Neural progenitor cell (in vitro differentiated cells): ENCODE measurements at regions not wholly inside any gene's neighbourhood (a gene's known extent, or its start where the extent isn't known, plus 50 kb on each side); places are given as distances from the start of the nearest gene placed in this dataset.

Source experiments
- DNase-seq: peaks from one replicate; pipeline ENCODE4 v3.0.0-alpha.2; 2016; ENCODE audit warnings: low spot score
- H2AFZ ChIP-seq: fragments of 200-600 bp; sonication (generic); replicated peaks from 2 replicates; pipeline ENCODE4 v1.6.1; 2016; ENCODE audit warnings: antibody characterized with exemption
- H3F3A ChIP-seq: fragments of 200-600 bp; sonication (generic); 2 replicates; pipeline ENCODE4 v1.6.1; 2016; ENCODE audit warnings: antibody characterized with exemption, low read depth
- H3K27ac ChIP-seq: fragments of 200-600 bp; sonication (generic); 2 replicates; pipeline ENCODE4 v1.5.1; 2016; ENCODE audit warnings: mild to moderate bottlenecking
- H3K27me3 ChIP-seq: fragments of 200-600 bp; sonication (generic); 2 replicates; pipeline ENCODE4 v1.6.1; 2016; ENCODE audit warnings: mild to moderate bottlenecking, moderate library complexity
- H3K36me3 ChIP-seq: fragments of 200-600 bp; sonication (generic); 2 replicates; pipeline ENCODE4 v1.5.1; 2016
- H3K4me1 ChIP-seq: fragments of 200-600 bp; sonication (generic); 2 replicates; pipeline ENCODE4 v1.6.1; 2016; ENCODE audit warnings: mixed run types
- H3K4me2 ChIP-seq: fragments of 200-600 bp; sonication (generic); 2 replicates; pipeline ENCODE4 v1.6.1; 2016
- H3K4me3 ChIP-seq: fragments of 200-600 bp; sonication (generic); 2 replicates; pipeline ENCODE4 v1.5.1; 2016
- H3K79me2 ChIP-seq: fragments of 200-600 bp; sonication (generic); 2 replicates; pipeline ENCODE4 v1.6.1; 2016; ENCODE audit warnings: low read depth
- H3K9ac ChIP-seq: fragments of 200-600 bp; sonication (generic); 2 replicates; pipeline ENCODE4 v1.6.1; 2016
- H3K9me3 ChIP-seq: fragments of 200-600 bp; sonication (generic); 2 replicates; pipeline ENCODE4 v1.5.1; 2016; ENCODE audit warnings: low read depth
- H4K20me1 ChIP-seq: fragments of 200-600 bp; sonication (generic); 2 replicates; pipeline ENCODE4 v1.6.1; 2016; ENCODE audit warnings: low read depth
- H3K27ac Mint-ChIP-seq: 3 replicates; pipeline ENCODE4 v1.8.0; 2021; ENCODE audit warnings: mixed read lengths
- H3K27me3 Mint-ChIP-seq: 2 replicates; pipeline ENCODE4 v1.8.0; 2022; ENCODE audit warnings: low read depth, mild to moderate bottlenecking, inconsistent platforms, moderate library complexity, mixed read lengths; ENCODE audit not compliant: insufficient read depth
- H3K36me3 Mint-ChIP-seq: 3 replicates; pipeline ENCODE4 v1.8.0; 2021; ENCODE audit warnings: mixed read lengths
- H3K4me1 Mint-ChIP-seq: 3 replicates; pipeline ENCODE4 v1.8.0; 2021; ENCODE audit warnings: mixed read lengths
- H3K4me3 Mint-ChIP-seq: 3 replicates; pipeline ENCODE4 v1.8.0; 2021; ENCODE audit warnings: mild to moderate bottlenecking, moderate library complexity, mixed read lengths
- H3K9me3 Mint-ChIP-seq: 3 replicates; pipeline ENCODE4 v1.8.0; 2020; ENCODE audit warnings: mixed read lengths
- CTCF ChIP-seq: fragments of 200-600 bp; sonication (generic); IDR thresholded peaks from 2 replicates; pipeline ENCODE4 v1.5.1; 2017; ENCODE audit warnings: antibody characterized with exemption, mild to moderate bottlenecking
- EZH2 ChIP-seq: fragments of 200-600 bp; sonication (generic); IDR thresholded peaks from 2 replicates; pipeline ENCODE4 v1.6.1; 2017; ENCODE audit warnings: antibody characterized with exemption, mild to moderate bottlenecking, moderate library complexity
- EZH2phosphoT487 ChIP-seq: fragments of 200-600 bp; sonication (generic); IDR thresholded peaks from 2 replicates; pipeline ENCODE4 v1.6.1; 2017; ENCODE audit warnings: antibody characterized with exemption

GRCh38 chr5:88536146-88536545 lies 267.5 kb upstream of the TMEM161B start:
- Mint-ChIP-seq H3K27ac (no peak overlapping the region), H3K4me3 (no peak overlapping the region), H3K4me1 (peaks cover 31% of the 10 kb centered on the region), H3K9me3 (no peaks in the 10 kb centered on the region), H3K27me3 (peaks cover 2% of the 10 kb centered on the region), H3K36me3 (no peaks in the 10 kb centered on the region)
- no peaks in the 10 kb centered on the region for H3K27me3 ChIP-seq
- H3K9me3 ChIP-seq, result no peaks in the 10 kb centered on the region
- H3K4me1 ChIP-seq, result peaks cover 33% of the 10 kb centered on the region
- no peak overlapping the region for H3K4me2 ChIP-seq
- no peak overlapping the region for H3K9ac ChIP-seq
- no peaks in the 10 kb centered on the region for H3K79me2 ChIP-seq
- no peak for TF ChIP-seq CTCF
- no peak for TF ChIP-seq EZH2
- TF ChIP-seq EZH2phosphoT487, result no peak
- no peak overlapping the region for H3K27ac ChIP-seq
- H2AFZ ChIP-seq, result no peak overlapping the region
- no peaks in the 10 kb centered on the region for H3K36me3 ChIP-seq
- H4K20me1 ChIP-seq, result no peaks in the 10 kb centered on the region
- no peak overlapping the region for H3K4me3 ChIP-seq
- no peak for DNase-seq
- peaks cover 18% of the 10 kb centered on the region for H3F3A ChIP-seq

DNA sequence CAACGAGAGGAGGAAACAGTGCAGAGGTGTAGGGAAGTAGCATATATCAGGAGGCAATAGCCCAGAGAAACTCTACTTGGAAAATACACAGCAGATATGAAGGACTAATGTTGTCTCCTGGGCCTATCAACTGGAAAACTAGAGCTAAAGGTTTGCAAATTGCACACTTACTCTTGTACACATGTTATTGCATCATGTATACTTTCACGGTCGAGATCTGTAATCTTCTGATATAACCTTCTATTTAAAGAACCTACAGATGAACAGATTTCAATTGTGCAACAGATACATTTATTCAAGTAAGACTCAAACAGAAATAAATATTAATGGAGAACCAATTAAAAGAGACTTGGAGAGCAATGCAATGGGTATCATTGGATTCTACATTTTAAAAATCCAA lies 256.3 kb upstream of the TMEM161B start:
- no peaks in the 10 kb centered on the region for H3F3A ChIP-seq
- no peak overlapping the region for H2AFZ ChIP-seq
- H3K4me2 ChIP-seq, result no peak overlapping the region
- no peaks in the 10 kb centered on the region for H3K79me2 ChIP-seq
- H3K36me3 ChIP-seq, result no peaks in the 10 kb centered on the region
- no peaks in the 10 kb centered on the region for H3K9me3 ChIP-seq
- no peak overlapping the region for H3K4me3 Mint-ChIP-seq
- H3K9ac ChIP-seq, result no peak overlapping the region
- no peak for DNase-seq
- H3K4me3 ChIP-seq, result no peak overlapping the region
- TF ChIP-seq EZH2phosphoT487 (no peak), EZH2 (no peak), CTCF (no peak)
- H3K27me3 Mint-ChIP-seq, result no peaks in the 10 kb centered on the region
- peak overlapping the region; percentile 4 for H3K27ac Mint-ChIP-seq
- H3K4me1 Mint-ChIP-seq, result no peaks in the 10 kb centered on the region
- no peaks in the 10 kb centered on the region for H3K4me1 ChIP-seq
- no peaks in the 10 kb centered on the region for H3K27me3 ChIP-seq
- no peaks in the 10 kb centered on the region for H3K36me3 Mint-ChIP-seq
- no peak overlapping the region for H3K27ac ChIP-seq
- no peaks in the 10 kb centered on the region for H3K9me3 Mint-ChIP-seq
- H4K20me1 ChIP-seq, result no peaks in the 10 kb centered on the region

GRCh38 chr5:88519066-88519465 lies 250.4 kb upstream of the TMEM161B start:
- H2AFZ ChIP-seq, result no peak overlapping the region
- no peaks in the 10 kb centered on the region for H3K79me2 ChIP-seq
- H3F3A ChIP-seq, result no peaks in the 10 kb centered on the region
- H3K27ac ChIP-seq, result no peak overlapping the region
- H3K36me3 ChIP-seq, result no peaks in the 10 kb centered on the region
- H3K4me1 ChIP-seq, result no peaks in the 10 kb centered on the region
- Mint-ChIP-seq H3K9me3 (no peaks in the 10 kb centered on the region), H3K36me3 (no peaks in the 10 kb centered on the region), H3K27me3 (no peaks in the 10 kb centered on the region), H3K4me3 (no peak overlapping the region), H3K27ac (no peak overlapping the region), H3K4me1 (no peaks in the 10 kb centered on the region)
- no peak overlapping the region for H3K9ac ChIP-seq
- H4K20me1 ChIP-seq, result no peaks in the 10 kb centered on the region
- DNase-seq, result no peak
- no peaks in the 10 kb centered on the region for H3K27me3 ChIP-seq
- TF ChIP-seq CTCF (no peak), EZH2 (no peak), EZH2phosphoT487 (no peak)
- no peak overlapping the region for H3K4me3 ChIP-seq
- H3K9me3 ChIP-seq, result no peaks in the 10 kb centered on the region
- H3K4me2 ChIP-seq, result no peak overlapping the region
